OCI-LY7 (cell line): ENCODE measurements at regions not wholly inside any gene's neighbourhood (a gene's known extent, or its start where the extent isn't known, plus 50 kb on each side); places are given as distances from the start of the nearest gene placed in this dataset.
"Not testable (repeated sequence)": the region's sequence is repeated elsewhere in the genome, so short reads cannot be mapped to it uniquely, and the experiment has no call there.

ENCODE experiments used
- CTCF ChIP-seq: fragments of 200-600 bp; sonication (generic); conservative IDR thresholded peaks from 2 replicates; pipeline ENCODE4 v1.5.1; 2014; ENCODE audit warnings: mild to moderate bottlenecking, antibody characterized with exemption, low read length, moderate library complexity, mixed read lengths
- EZH2phosphoT487 ChIP-seq: fragments of 200-600 bp; sonication (generic); IDR thresholded peaks from 2 replicates; pipeline ENCODE4 v1.6.1; 2018; ENCODE audit warnings: low read depth, borderline replicate concordance, mild to moderate bottlenecking, mixed run types, antibody characterized with exemption, low read length, moderate library complexity, mixed read lengths

DNA sequence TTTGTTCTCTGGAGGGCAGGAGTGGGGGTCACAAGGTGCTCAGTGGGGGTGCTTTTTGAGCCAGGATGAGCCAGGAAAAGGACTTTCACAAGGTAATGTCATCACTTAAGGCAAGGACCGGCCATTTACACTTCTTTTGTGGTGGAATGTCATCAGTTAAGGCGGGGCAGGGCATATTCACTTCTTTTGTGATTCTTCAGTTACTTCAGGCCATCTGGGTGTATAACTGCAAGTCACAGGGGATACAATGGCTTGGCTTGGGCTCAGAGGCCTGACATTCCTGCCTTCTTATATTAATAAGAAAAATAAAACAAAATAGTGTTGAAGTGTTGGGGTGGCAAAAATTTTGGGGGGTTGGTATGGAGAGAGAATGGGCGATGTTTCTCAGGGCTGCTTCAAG, 841.8 kb downstream of the SLITRK5 start:
- not testable (repeated sequence) for TF ChIP-seq CTCF, EZH2phosphoT487
